Nephron (organoid): ENCODE measurements at regions not wholly inside any gene's neighbourhood (a gene's known extent, or its start where the extent isn't known, plus 50 kb on each side); places are given as distances from the start of the nearest gene placed in this dataset.

Experiments used
- H3K27ac Mint-ChIP-seq, 3 experiments: 2 replicates each; pipeline ENCODE4 v1.8.0; 2020; ENCODE audit warnings: mixed read lengths in 3 of 3, mild to moderate bottlenecking in 2 of 3, moderate library complexity in 1 of 3
- H3K27me3 Mint-ChIP-seq: 2 replicates; pipeline ENCODE4 v1.8.0; 2021; ENCODE audit warnings: low read depth, mild to moderate bottlenecking, moderate library complexity, mixed read lengths
- H3K36me3 Mint-ChIP-seq: 2 replicates; pipeline ENCODE4 v1.8.0; 2020; ENCODE audit warnings: low read depth, mixed read lengths
- H3K4me1 Mint-ChIP-seq: 2 replicates; pipeline ENCODE4 v1.8.0; 2020; ENCODE audit warnings: mixed read lengths
- H3K4me3 Mint-ChIP-seq, 3 experiments: 2 replicates each; pipeline ENCODE4 v1.8.0; 2020; ENCODE audit warnings: mild to moderate bottlenecking in 3 of 3, mixed read lengths in 3 of 3, moderate library complexity in 2 of 3
- H3K9me3 Mint-ChIP-seq: 2 replicates; pipeline ENCODE4 v1.8.0; 2020; ENCODE audit warnings: mixed read lengths
- TF ChIP-seq, protein P1 (sequence below), 3 experiments: fragments of 200-600 bp; sonication (generic); IDR thresholded peaks; one replicate each; pipeline ENCODE4 v1.5.0; 2021; ENCODE audit warnings: antibody characterized with exemption in 3 of 3; ENCODE audit not compliant: unreplicated experiment in 3 of 3

DNA sequence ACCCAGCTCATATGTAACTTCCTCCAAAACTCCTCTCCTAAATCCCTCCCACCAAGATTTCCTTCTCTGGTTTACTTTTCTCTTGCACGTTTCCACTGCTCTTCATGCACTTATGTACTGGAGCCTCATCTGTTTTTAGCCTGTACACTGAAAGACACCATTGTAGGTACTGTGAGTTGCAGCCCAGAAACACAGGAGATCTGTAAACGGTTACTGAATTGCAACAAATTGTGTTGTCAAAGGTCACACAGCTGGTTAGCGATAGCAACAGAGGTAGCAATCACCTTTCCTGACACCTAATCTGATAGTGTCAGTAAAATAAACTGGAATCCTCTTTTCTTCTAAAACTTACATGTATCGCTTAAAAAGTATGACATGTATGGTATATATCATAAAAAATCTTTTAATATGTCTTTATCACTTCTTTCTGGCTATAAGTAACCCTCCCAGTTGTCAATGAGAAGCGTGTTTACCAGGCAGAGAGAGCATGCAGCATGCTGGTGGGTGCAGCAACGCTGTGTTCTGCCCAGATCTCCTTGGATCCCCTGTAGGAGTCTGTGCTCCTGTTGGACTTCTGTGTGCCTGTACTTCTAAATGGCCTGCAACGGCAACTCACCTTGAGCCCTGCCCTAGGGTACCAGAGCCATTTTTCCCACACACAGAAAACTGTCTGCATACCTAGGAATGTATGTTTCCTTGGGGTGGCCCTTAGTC is 121.5 kb upstream of the CPM start:
- Mint-ChIP-seq H3K9me3 (peaks cover 4% of the 10 kb centered on the region), H3K4me1 (peaks cover 23% of the 10 kb centered on the region)

DNA sequence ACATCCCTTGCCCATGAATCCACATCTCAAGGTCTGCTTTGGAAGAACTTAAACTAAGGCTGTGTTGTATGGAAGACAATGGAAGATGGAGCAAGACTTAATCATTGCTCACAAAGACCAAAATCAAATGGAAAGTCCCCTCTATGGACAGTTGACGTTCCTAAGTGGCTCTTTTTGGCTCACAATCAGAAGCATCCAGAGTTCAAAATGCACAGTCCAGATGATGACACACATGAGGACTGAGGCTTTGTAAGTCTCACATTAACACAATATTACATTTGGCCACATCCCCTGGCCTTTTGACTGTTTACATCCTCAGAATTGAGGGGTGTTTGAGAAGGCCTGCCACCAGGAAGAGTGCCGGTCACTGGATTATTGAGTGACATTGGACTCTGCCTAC is 122.3 kb upstream of the CPM start:
- Mint-ChIP-seq H3K27ac (peak overlapping the region; percentile 38 to 70 (median 56)), H3K4me3 (no peak overlapping the region), H3K27me3 (no peaks in the 10 kb centered on the region), H3K4me1 (peaks cover 23% of the 10 kb centered on the region), H3K9me3 (no peaks in the 10 kb centered on the region), H3K36me3 (no peaks in the 10 kb centered on the region)
- TF ChIP-seq, protein P1, sequence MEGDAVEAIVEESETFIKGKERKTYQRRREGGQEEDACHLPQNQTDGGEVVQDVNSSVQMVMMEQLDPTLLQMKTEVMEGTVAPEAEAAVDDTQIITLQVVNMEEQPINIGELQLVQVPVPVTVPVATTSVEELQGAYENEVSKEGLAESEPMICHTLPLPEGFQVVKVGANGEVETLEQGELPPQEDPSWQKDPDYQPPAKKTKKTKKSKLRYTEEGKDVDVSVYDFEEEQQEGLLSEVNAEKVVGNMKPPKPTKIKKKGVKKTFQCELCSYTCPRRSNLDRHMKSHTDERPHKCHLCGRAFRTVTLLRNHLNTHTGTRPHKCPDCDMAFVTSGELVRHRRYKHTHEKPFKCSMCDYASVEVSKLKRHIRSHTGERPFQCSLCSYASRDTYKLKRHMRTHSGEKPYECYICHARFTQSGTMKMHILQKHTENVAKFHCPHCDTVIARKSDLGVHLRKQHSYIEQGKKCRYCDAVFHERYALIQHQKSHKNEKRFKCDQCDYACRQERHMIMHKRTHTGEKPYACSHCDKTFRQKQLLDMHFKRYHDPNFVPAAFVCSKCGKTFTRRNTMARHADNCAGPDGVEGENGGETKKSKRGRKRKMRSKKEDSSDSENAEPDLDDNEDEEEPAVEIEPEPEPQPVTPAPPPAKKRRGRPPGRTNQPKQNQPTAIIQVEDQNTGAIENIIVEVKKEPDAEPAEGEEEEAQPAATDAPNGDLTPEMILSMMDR (IDR thresholded peaks at IDR 0.05; ENCODE audit: unreplicated experiment in 3 of 3) = no peak

More for the DNA sequence above, 121.5 kb upstream of the CPM start:
- H3K36me3 Mint-ChIP-seq = no peaks in the 10 kb centered on the region
- no peaks in the 10 kb centered on the region for H3K27me3 Mint-ChIP-seq
- TF ChIP-seq, protein P1 (IDR thresholded peaks at IDR 0.05; ENCODE audit: unreplicated experiment in 3 of 3) = no peak
- no peak overlapping the region for H3K4me3 Mint-ChIP-seq
- peak overlapping the region; percentile 36 to 94 (median 70) for H3K27ac Mint-ChIP-seq

DNA sequence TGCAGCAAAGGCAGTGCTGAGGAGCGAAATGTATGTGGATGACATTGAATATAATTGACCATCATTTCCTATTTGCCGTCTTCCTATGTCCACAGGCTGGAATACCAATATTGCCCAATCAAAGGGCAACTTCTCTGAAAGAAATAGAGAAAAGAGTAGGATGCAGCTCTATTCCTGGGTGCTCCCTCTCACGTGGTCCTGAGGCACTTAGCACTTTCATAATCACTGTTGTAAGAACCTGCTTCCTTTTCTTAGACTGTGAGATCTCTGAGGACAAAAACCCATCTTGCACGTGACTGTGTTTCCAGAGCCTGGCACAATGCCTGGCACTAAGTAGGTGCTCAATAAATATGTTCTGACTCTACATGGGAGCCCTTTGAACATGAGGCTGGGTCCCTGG is 122.7 kb upstream of the CPM start:
- H3K27ac Mint-ChIP-seq = peak overlapping the region in 1 of 3 experiments; percentile 38
- H3K36me3 Mint-ChIP-seq = no peaks in the 10 kb centered on the region
- TF ChIP-seq, protein P1 (IDR thresholded peaks at IDR 0.05; ENCODE audit: unreplicated experiment in 3 of 3) = no peak
- H3K4me1 Mint-ChIP-seq = peaks cover 23% of the 10 kb centered on the region
- H3K4me3 Mint-ChIP-seq = no peak overlapping the region
- H3K27me3 Mint-ChIP-seq = no peaks in the 10 kb centered on the region
- no peaks in the 10 kb centered on the region for H3K9me3 Mint-ChIP-seq

DNA sequence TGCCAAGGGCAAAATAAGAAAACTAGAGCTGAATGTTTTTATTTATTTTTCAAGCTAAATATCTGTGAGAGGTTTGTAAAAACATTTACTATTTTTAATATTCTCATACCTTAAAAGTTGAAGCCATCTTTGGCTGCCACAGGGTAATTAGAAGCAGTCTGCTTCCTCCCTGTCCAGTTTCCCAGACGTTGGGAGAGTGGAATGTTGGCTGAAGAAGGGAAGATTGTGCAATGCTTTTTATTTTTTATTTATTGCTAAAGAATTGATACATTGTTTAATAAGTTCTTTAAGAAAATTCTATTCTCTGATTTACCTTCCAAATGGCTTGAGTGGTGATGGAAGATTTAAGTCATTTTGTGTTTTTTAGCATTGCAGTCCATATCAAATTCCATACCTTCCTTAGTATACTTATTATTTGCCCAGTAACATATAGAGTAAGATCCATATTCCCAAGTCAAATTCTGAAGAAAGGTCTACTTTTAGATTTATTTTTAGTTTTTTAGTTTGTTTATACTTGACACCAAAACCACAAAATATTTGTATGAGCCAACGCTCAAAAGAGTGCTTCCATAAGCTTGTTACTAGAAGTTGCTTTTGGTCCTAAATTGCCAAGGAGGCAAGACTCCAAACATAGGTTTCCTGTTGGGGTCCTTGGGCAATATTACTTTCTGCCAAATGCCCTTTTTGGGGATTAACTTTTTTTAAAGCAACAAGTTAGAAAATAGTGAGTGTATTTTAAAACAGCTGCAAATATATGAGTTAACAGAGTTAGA is 124.0 kb upstream of the CPM start:
- no peak overlapping the region for H3K4me3 Mint-ChIP-seq
- TF ChIP-seq, protein P1 (IDR thresholded peaks at IDR 0.05; ENCODE audit: unreplicated experiment in 3 of 3) = no peak
- no peaks in the 10 kb centered on the region for H3K36me3 Mint-ChIP-seq
- no peaks in the 10 kb centered on the region for H3K9me3 Mint-ChIP-seq
- H3K27ac Mint-ChIP-seq = peak overlapping the region in 1 of 3 experiments; percentile 38
- no peaks in the 10 kb centered on the region for H3K27me3 Mint-ChIP-seq
- peaks cover 26% of the 10 kb centered on the region for H3K4me1 Mint-ChIP-seq

DNA sequence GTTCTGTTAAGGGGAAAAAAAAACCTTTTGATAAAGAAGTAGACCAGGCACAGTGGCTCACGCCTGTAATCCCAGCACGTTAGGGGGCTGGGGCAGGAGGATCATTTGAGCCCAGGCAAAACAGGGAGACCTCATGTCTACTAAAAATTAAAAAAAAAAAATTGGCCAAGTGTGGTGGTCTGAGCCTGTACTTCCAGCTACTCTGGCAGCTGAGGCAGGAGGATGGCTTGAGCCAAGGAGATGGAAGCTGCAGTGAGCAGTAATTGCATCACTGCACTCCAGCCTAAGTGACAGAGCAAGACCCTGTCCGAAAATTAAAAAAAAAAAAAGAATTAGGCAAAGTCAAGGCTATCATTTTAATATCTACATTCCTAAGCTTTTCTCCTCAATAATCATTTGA is 124.8 kb upstream of the CPM start:
- Mint-ChIP-seq H3K4me3 (no peak overlapping the region), H3K9me3 (no peaks in the 10 kb centered on the region), H3K4me1 (peaks cover 21% of the 10 kb centered on the region), H3K27me3 (no peaks in the 10 kb centered on the region), H3K36me3 (no peaks in the 10 kb centered on the region), H3K27ac (peak overlapping the region in 1 of 3 experiments; percentile 38)
- TF ChIP-seq, protein P1 (IDR thresholded peaks at IDR 0.05; ENCODE audit: unreplicated experiment in 3 of 3) = no peak
